CD14-positive monocyte (primary cell): ENCODE measurements at regions not wholly inside any gene's neighbourhood (a gene's known extent, or its start where the extent isn't known, plus 50 kb on each side); places are given as distances from the start of the nearest gene placed in this dataset.

ENCODE experiments used
- DNase-seq, 3 donors: peaks; one replicate each; pipeline ENCODE4 v3.0.0-alpha.2; 2011 to 2022
- H2AFZ ChIP-seq: 2 replicates; pipeline ENCODE4 v1.6.0; 2012; ENCODE audit warnings: mild to moderate bottlenecking, low read depth, low read length, inconsistent platforms; ENCODE audit not compliant: insufficient read depth, poor library complexity, severe bottlenecking
- H3K27ac ChIP-seq, 2 donors: 1 replicate in 1 of 2; 2 replicates in 1 of 2; pipeline ENCODE4 v1.5.1; 2012 to 2013; ENCODE audit warnings: low read length in 2 of 2, control low read depth in 1 of 2, inconsistent platforms in 1 of 2, low read depth in 1 of 2, mild to moderate bottlenecking in 1 of 2
- H3K27me3 ChIP-seq, 2 donors: one replicate each; pipeline versions ENCODE4 v1.6.0 to v1.6.1; 2011 to 2013; ENCODE audit warnings: low read length in 2 of 2; ENCODE audit not compliant: control insufficient read depth in 2 of 2, insufficient read depth in 2 of 2
- H3K36me3 ChIP-seq, 2 donors: replicated peaks in 1 of 2; 1 replicate in 1 of 2; 2 replicates in 1 of 2; pipeline versions ENCODE4 v1.5.1 to v1.6.1; 2012 to 2013; ENCODE audit warnings: low read length in 2 of 2, control low read depth in 1 of 2, inconsistent platforms in 1 of 2, mild to moderate bottlenecking in 1 of 2; ENCODE audit not compliant: insufficient read depth in 2 of 2, control insufficient read depth in 1 of 2
- H3K4me1 ChIP-seq, 2 donors: 1 replicate in 1 of 2; 2 replicates in 1 of 2; pipeline versions ENCODE4 v1.5.1 to v1.6.1; 2012 to 2013; ENCODE audit warnings: low read length in 2 of 2, control low read depth in 1 of 2, inconsistent platforms in 1 of 2, mild to moderate bottlenecking in 1 of 2, moderate library complexity in 1 of 2; ENCODE audit not compliant: insufficient read depth in 2 of 2, control insufficient read depth in 1 of 2
- H3K4me2 ChIP-seq: replicated peaks from 2 replicates; pipeline ENCODE3; 2012; ENCODE audit warnings: low read length, moderate library complexity, mild to moderate bottlenecking; ENCODE audit not compliant: poor library complexity, severe bottlenecking; ENCODE audit errors: extremely low read depth
- H3K4me3 ChIP-seq, 3 experiments: fragments of 200-600 bp in 1 of 3; sonication (generic) in 1 of 3; replicated peaks in 1 of 3; 1 replicate in 2 of 3; 2 replicates in 1 of 3; pipeline ENCODE4 v1.5.1; 2011 to 2013; ENCODE audit warnings: low read length in 3 of 3, mild to moderate bottlenecking in 3 of 3, control low read depth in 2 of 3, low read depth in 2 of 3, inconsistent platforms in 1 of 3, moderate library complexity in 1 of 3
- H3K79me2 ChIP-seq: 2 replicates; pipeline ENCODE4 v1.6.0; 2012; ENCODE audit warnings: mild to moderate bottlenecking, control low read depth, inconsistent platforms, low read length, moderate library complexity; ENCODE audit not compliant: insufficient read depth
- H3K9ac ChIP-seq: 2 replicates; pipeline ENCODE4 v1.6.0; 2017; ENCODE audit warnings: low read length, mild to moderate bottlenecking; ENCODE audit not compliant: insufficient read depth, poor library complexity, severe bottlenecking
- H3K9me3 ChIP-seq, 2 donors: replicated peaks in 1 of 2; 1 replicate in 1 of 2; 2 replicates in 1 of 2; pipeline versions ENCODE4 v1.5.1 to v1.6.1; 2012 to 2013; ENCODE audit warnings: low read length in 2 of 2, control low read depth in 1 of 2; ENCODE audit not compliant: control insufficient read depth in 1 of 2, insufficient read depth in 1 of 2
- H4K20me1 ChIP-seq: 2 replicates; pipeline ENCODE4 v1.6.0; 2012; ENCODE audit warnings: mild to moderate bottlenecking, low read length, control low read depth, moderate library complexity; ENCODE audit not compliant: insufficient read depth
- H3K27ac Mint-ChIP-seq, 7 donors: one replicate each; pipeline ENCODE4 v1.8.0; 2020; ENCODE audit warnings: mild to moderate bottlenecking in 7 of 7, mixed read lengths in 7 of 7, moderate library complexity in 6 of 7, inconsistent platforms in 2 of 7
- H3K27me3 Mint-ChIP-seq, 3 donors: one replicate each; pipeline ENCODE4 v1.8.0; 2021 to 2022; ENCODE audit warnings: low read depth in 3 of 3, mild to moderate bottlenecking in 3 of 3, mixed read lengths in 3 of 3, moderate library complexity in 3 of 3, inconsistent platforms in 1 of 3
- H3K36me3 Mint-ChIP-seq, 2 donors: one replicate each; pipeline ENCODE4 v1.8.0; 2020; ENCODE audit warnings: mixed read lengths in 2 of 2, inconsistent platforms in 1 of 2, mild to moderate bottlenecking in 1 of 2
- H3K4me1 Mint-ChIP-seq: one replicate; pipeline ENCODE4 v1.8.0; 2020; ENCODE audit warnings: mild to moderate bottlenecking, mixed read lengths
- H3K4me3 Mint-ChIP-seq, 2 donors: one replicate each; pipeline ENCODE4 v1.8.0; 2020; ENCODE audit warnings: mild to moderate bottlenecking in 2 of 2, mixed read lengths in 2 of 2, moderate library complexity in 1 of 2
- H3K9me3 Mint-ChIP-seq, 7 donors: one replicate each; pipeline ENCODE4 v1.8.0; 2020 to 2022; ENCODE audit warnings: mixed read lengths in 7 of 7, mild to moderate bottlenecking in 6 of 7, moderate library complexity in 6 of 7, inconsistent platforms in 2 of 7
- CTCF ChIP-seq: fragments of 200-600 bp; IDR thresholded peaks from one replicate; pipeline ENCODE4 v1.8.0; 2022; ENCODE audit warnings: antibody characterized with exemption, mild to moderate bottlenecking
- WGBS: methylation state at CpG from one replicate; pipeline ENCODE4 v1.1.5; 2013; ENCODE audit warnings: missing lambda C conversion rate; ENCODE audit not compliant: insufficient coverage; 5-methylcytosine and 5-hydroxymethylcytosine counted together
- intact Hi-C, 2 donors: fragments of 100-400 bp; cut with micrococcal nuclease; formaldehyde crosslinking; loops; one replicate each; pipeline versions ENCODE4 v1.15.0 to v1.15.1; 2023

GRCh38 chr5:5905186-5905585 is 473.2 kb downstream of the MED10 start:
- no peaks in the 10 kb centered on the region for H3K27me3 Mint-ChIP-seq
- no peak overlapping the region for H3K27ac Mint-ChIP-seq
- H3K36me3 Mint-ChIP-seq = no peaks in the 10 kb centered on the region
- peaks cover 0 to 4% (median 0%) of the 10 kb centered on the region in 7 donors for H3K9me3 Mint-ChIP-seq
- Histone ChIP-seq H3K36me3 (no peaks in the 10 kb centered on the region), H4K20me1 (no peaks in the 10 kb centered on the region), H3K9me3 (no peaks in the 10 kb centered on the region), H3K4me3 (no peak overlapping the region), H3K9ac (no peak overlapping the region), H3K79me2 (no peaks in the 10 kb centered on the region), H3K27ac (no peak overlapping the region), H3K4me2 (no peak overlapping the region), H3K4me1 (no peaks in the 10 kb centered on the region), H3K27me3 (no peaks in the 10 kb centered on the region), H2AFZ (no peak overlapping the region)
- DNase-seq = no peak
- intact Hi-C loops = no loop called here
- no peaks in the 10 kb centered on the region for H3K4me1 Mint-ChIP-seq
- no peak overlapping the region for H3K4me3 Mint-ChIP-seq
- no peak for TF ChIP-seq CTCF
- 78% methylated on average over 1 of the region's 2 CpGs for WGBS

GRCh38 chr5:5904113-5904512 is 474.2 kb downstream of the MED10 start:
- intact Hi-C loops = no loop called here
- Mint-ChIP-seq H3K9me3 (peaks cover 0 to 2% (median 0%) of the 10 kb centered on the region in 7 donors), H3K4me3 (no peak overlapping the region), H3K36me3 (no peaks in the 10 kb centered on the region), H3K27me3 (no peaks in the 10 kb centered on the region), H3K4me1 (no peaks in the 10 kb centered on the region), H3K27ac (no peak overlapping the region)
- Histone ChIP-seq H3K9ac (no peak overlapping the region), H3K4me2 (no peak overlapping the region), H3K36me3 (no peaks in the 10 kb centered on the region), H3K9me3 (no peaks in the 10 kb centered on the region), H2AFZ (no peak overlapping the region), H3K4me3 (no peak overlapping the region), H3K4me1 (no peaks in the 10 kb centered on the region), H3K27ac (no peak overlapping the region), H4K20me1 (no peaks in the 10 kb centered on the region), H3K79me2 (no peaks in the 10 kb centered on the region), H3K27me3 (no peaks in the 10 kb centered on the region)
- no peak for TF ChIP-seq CTCF
- WGBS = 61% methylated on average over 3 of the region's 4 CpGs
- no peak for DNase-seq
